ENCODE measurements at regions not wholly inside any gene's neighbourhood (a gene's known extent, or its start where the extent isn't known, plus 50 kb on each side); places are given as distances from the start of the nearest gene placed in this dataset.

- TF ChIP-seq CTCF (IDR thresholded peaks at IDR 0.05) (no peak), EP300 (IDR thresholded peaks at IDR 0.05) (no peak)
Observed at GRCh38 chr17:36668824-36669223, 67.4 kb downstream of the MRM1 start.
